Prostate gland (tissue), 2 donors: ENCODE measurements at regions not wholly inside any gene's neighbourhood (a gene's known extent, or its start where the extent isn't known, plus 50 kb on each side); places are given as distances from the start of the nearest gene placed in this dataset.

Experiments
- POLR2AphosphoS5 ChIP-seq: sonication (generic); formaldehyde crosslinking; IDR thresholded peaks from one replicate; pipeline ENCODE4 v1.6.1; 2017; ENCODE audit warnings: antibody characterized with exemption
- TF ChIP-seq, protein P1 (sequence below), 4 experiments: fragments of 200-600 bp in 2 of 4; fragments of 450-650 bp in 2 of 4; sonication (generic) in 2 of 4; IDR thresholded peaks; 1 replicate in 3 of 4; 2 replicates in 1 of 4; pipeline ENCODE4 v1.5.1; 2016 to 2019; ENCODE audit warnings: antibody characterized with exemption in 4 of 4, mild to moderate bottlenecking in 2 of 4, moderate library complexity in 2 of 4

GRCh38 chr22:48796310-48797015 is 1031.2 kb downstream of the BRD1 start:
- TF ChIP-seq, protein P1, sequence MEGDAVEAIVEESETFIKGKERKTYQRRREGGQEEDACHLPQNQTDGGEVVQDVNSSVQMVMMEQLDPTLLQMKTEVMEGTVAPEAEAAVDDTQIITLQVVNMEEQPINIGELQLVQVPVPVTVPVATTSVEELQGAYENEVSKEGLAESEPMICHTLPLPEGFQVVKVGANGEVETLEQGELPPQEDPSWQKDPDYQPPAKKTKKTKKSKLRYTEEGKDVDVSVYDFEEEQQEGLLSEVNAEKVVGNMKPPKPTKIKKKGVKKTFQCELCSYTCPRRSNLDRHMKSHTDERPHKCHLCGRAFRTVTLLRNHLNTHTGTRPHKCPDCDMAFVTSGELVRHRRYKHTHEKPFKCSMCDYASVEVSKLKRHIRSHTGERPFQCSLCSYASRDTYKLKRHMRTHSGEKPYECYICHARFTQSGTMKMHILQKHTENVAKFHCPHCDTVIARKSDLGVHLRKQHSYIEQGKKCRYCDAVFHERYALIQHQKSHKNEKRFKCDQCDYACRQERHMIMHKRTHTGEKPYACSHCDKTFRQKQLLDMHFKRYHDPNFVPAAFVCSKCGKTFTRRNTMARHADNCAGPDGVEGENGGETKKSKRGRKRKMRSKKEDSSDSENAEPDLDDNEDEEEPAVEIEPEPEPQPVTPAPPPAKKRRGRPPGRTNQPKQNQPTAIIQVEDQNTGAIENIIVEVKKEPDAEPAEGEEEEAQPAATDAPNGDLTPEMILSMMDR (IDR thresholded peaks at IDR 0.05): no peak
- TF ChIP-seq POLR2AphosphoS5: no peak
